Hippocampal formation (tissue), 2 donors: ENCODE measurements at regions not wholly inside any gene's neighbourhood (a gene's known extent, or its start where the extent isn't known, plus 50 kb on each side); places are given as distances from the start of the nearest gene placed in this dataset.

Source experiments
- DNase-seq, 2 donors: peaks; one replicate each; lab custom pipeline; 2025; lab: John Stamatoyannopoulos, UW

DNA sequence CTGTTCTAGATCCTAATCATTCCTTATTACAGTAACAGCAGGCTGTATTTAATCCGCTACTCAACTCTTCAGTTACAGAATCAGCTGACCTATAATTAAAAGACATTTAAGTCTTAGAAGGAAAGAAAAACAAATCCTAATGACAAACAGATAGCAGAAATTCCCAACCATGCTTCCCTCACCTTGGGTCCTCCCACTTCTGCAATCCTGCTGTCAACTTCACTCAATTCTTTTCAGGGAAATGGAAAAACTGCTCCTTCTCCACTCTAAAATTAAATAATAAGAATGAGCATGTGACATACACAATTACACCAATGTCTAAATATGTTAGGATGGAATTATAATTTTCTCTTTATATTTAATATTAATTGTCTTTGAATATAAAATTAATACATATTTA lies 182.6 kb upstream of the LYPLAL1 start:
- DNase-seq = no peak

DNA sequence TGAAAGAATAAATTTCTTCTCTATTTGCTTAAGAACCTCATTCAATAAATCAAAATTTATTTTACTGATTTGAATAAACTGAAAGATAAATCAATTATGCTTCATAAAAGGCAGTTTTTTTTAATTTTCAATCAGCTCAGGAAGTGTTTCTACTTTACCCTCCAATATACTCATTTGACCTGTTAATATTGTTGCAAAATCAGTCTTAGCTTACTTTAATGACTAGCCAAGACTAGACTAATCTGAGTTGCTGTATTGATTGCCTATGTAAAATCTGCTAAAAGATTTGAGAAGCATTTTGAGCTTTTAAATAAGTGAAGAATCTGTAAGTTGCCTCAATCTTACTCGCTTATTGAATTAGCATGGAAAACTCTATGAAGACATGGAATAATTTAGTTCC lies 179.1 kb upstream of the LYPLAL1 start:
- no peak for DNase-seq

DNA sequence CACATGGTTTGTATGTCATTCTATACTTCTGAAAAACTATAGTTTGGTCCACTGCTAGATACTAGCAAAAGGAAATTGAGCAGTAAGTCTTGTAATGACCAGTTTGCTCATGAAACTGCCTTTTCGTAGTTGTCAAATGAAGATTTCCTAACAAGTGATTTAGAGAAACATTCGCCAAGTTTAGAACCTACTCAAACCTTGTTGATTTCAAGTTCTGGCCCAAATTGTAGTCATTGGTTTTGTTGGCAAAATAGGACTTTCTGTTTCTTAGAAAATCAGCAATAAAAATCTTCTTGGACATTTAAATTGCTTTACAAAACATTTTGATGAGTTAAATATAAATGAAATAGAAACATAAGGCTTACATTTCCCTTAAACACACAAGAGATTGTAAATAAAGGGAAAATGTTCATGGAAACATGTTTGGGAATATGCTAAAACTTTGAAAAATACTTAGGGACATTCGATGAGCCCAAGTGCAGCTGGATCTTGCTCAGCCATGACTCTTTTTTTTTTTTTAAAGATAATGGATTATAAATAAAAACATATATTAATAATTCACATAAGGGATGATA lies 178.5 kb upstream of the LYPLAL1 start:
- DNase-seq = no peak

DNA sequence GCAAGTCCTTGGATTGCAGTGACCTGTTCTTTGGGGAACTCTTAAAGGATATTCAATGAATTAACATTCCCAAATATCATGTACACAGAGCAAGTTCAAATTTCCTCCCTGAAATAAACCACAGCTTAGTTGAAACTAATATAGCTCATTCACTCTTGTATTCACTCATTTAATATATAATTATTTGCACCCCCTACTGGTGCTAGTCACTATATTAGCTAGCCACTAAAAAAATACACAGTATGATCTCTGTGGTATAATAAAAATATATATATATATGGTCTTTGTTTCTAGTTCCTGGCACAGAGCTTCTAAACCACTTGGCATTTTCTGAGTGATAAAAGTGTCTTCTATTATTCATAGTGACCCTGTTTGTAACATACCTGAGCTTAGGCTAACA lies 177.3 kb upstream of the LYPLAL1 start:
- DNase-seq = no peak

DNA sequence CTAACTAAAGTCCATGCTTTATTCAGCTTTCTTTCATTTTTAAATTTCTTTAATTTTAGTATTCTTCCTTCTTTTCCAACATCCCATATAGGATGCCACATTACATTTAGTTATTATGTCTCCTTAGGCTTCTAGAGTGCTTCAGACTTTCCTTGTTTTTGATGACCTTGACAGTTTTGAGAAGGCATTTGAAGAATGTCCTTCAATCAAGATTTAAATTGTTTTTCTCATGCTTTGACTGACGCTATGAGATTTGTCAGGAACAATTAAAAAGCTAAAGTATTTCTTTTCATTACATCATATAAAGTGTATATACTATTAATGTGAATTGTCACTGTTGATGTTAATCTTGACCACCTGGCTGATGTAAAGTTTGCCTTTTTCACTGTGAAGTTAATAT lies 173.7 kb upstream of the LYPLAL1 start:
- no peak for DNase-seq

DNA sequence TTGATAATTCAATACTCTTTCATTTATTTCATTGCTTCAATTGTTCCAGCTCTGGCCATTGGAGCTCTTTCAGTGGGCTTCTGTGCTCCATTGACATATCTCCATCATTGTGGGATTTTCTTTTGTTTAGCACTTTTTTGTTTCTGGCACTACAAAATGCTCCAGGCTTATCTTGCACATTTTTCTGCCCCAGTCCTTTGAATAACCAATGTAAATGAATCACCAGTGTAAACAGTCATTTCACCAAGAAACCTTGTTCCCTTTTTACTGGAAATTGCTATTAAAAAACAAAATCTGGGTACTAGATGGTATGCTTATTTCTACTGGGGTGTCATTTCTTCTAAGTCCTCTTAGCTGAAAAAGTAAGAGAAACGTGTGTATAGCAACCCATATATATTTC lies 173.0 kb upstream of the LYPLAL1 start:
- no peak for DNase-seq

DNA sequence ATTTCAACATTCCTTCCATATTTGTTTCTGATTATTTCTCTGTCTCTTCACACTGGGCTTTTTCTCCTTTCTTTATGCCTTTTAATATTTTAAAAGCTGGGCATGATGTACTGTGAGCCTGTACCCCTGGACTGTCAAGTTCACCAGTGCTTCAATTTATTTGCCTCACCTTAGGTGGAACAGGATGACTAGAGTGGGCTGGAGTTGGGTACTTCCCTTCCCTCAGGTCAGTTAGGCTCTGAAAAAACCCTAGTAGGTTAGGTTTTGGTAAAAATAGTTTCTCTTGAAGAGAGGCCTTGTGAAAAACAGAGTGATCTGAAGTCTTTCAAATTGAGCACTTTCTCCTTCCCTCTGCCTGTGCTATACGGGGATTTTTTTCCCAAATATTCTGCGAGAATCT lies 163.0 kb upstream of the LYPLAL1 start:
- DNase-seq = no peak

DNA sequence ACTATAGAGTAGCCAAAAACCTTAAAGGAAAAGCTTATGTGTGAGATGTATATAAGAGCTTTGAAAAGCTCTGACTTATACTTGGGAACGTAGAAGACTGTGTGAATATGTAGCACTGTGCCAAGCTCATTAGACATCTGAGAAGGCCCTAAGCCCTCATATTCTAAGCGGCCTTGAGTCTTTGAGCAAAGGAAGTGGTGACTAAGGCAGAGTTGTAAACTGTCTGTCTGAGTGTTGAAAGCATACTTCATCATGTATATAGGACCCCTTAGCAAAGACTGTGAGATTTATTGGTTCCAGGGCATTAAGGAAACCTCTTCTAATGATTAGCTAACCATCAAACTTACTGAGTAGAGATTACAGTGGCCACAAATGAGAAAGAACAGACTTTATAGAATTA lies 153.3 kb upstream of the LYPLAL1 start:
- DNase-seq = no peak

DNA sequence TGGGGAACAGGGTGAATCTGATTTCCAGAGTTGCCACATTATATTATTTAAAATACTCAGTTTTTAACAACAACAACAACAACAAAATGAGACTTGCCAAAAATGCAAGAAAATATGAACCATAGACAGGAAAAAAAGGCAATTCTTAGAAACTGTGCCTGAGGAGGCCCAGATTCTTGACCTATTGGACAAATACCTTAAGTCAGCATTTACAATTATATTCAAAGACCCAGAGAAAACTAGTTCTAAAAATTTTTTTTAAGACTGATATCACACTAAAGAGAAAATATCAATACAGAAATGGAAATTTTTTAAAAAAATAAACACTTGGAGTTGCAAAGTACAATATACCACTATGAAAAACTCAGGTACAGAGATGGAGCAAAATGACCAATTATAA lies 152.8 kb upstream of the LYPLAL1 start:
- no peak for DNase-seq

DNA sequence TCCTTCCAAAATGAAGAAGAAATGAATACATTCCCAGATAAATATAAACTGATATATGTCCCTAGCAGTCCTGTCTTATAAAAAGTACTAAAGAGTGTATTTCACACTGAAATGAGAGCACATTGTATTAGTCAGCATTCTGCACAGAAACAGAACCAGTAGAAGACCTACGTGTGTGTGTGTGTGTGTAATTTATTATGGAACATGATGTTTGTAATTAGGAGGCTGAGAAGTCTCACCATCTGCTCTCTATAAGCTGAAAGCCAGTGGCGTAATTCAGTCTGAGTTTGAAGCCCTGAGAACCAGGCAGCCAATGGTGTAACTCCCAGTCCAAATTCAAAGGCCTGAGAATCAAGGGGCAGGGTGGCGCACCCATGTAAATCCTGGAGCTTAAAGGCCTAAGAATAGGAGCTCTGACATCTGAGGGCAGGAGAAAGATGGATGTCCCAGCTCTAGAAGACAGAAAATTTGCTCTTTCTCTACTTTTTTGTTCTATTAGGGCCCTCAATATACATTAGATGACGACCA lies 146.5 kb upstream of the LYPLAL1 start:
- no peak for DNase-seq

DNA sequence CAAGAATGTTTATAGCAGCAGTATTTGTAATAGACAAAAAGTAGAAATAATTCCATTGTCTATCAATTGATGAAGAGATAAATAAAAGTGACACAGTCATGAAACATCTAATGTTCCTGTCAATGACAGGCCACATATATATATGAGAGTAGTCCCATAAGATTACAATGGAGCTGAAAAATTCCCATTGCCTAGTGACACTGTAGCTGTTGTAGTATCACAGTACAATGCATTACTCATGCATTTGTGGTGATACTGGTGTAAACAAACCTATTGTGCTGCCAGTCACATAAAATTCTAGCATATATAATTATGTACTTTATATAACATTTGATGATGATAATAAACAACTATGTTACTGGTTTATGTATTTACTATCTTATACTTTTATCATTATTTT lies 141.9 kb upstream of the LYPLAL1 start:
- DNase-seq = no peak

DNA sequence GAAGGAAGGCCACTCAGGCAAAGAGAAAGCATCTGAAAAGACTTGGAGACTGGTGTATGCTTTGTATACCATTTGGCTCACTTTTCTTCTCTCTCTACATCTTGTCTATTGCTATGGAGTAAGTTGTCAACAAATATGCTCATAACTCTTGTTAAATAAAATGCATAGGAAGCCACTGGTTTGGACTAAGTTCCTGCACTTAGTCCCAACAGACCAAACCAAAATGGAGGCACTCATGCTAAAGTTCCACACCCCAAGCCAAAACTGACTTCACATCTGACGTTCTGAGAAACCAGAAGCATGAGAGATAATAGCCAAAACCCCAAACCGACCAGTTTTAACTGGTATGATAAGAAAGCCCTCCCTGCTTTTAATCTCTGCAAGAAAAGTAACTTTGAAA lies 135.3 kb upstream of the LYPLAL1 start:
- DNase-seq = no peak

DNA sequence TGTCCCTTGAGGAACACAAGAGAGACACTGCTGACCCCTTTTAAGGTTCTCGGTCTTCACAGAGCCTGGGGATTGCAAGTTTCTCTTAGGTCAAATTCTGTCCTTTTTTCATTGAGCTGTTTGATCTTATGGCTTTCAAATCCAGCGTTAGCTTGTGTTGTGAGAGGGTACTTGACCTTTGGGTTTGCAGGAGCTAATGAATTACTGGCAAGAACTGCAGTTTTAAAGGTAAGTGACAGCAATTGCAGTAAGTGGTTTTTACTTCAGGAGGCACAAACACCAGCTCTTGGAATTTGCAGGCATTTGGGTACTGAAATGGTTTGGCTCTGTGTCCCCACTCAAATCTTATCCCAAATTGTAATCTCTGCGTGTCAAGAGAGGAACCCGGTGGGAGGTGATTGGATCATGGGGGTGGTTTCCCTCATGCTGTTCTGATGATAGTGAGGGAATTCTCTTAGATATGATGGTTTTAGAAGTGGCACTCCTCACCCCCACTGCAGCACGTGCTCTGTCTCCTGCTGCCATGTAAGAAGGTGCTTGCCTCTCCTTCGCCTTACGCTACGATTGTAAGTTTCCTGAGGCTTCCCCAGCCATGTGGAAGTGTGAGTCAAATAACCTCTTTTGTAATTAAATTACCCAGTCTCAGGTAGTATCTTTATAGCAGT lies 134.5 kb upstream of the LYPLAL1 start:
- DNase-seq = no peak

DNA sequence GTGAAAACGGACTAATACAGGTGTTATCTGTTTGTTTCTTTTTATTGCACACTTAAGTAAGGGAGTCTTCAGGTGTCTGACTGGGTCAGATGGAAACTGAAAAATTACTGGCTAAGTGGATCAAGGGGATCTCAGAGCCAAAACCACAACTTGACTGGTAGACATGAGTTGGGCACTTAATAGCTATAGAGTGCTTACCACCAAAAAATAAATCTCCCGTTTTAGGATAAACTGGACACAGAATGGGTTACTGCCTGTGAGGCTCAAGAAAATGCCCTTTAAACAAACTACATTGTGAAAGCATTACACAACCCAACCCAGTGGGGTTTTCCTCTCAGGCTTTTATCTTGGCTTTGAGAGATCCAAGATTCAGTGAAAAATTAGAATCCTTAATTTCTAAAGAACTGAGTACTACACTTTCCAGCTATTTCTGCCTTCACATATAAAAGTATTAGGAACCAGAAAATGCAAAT lies 134.0 kb upstream of the LYPLAL1 start:
- no peak for DNase-seq

DNA sequence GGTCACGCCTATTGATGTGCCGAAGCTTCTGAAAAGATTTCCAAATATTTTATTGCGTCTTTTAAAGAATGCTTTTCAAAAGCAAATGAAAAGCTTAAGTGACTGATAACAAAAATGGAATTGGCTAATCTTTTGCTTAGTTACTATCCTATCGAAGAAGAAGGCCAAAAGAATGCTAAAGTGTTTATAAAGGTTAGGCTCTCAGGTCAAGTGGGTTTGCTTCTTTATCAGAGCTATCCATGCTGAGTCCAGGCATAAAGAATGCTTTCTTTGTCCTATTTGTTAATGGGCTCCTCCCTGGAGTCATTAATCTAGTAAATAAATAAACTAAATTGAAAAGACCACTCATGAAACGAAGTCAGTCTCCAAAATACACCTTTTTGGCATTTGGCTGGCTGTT lies 133.4 kb upstream of the LYPLAL1 start:
- DNase-seq = no peak

DNA sequence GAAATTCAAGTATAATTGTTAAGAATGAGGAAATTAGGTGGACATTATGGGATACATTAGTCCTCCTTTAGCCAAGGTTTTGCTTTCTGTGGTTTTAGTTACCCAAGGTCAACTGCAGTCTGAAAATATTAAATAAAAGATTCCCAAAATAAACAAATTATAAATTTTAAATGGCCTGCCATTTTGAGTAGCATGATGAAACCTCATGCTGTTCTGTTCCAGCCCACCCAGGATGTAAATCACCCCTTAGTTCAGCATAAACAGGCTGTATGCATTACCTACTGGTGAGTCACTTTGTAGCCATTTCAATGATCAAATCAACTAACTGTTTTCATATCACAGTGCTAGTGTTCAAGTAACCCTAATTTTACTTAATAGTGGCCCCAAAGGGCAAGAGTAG lies 132.5 kb upstream of the LYPLAL1 start:
- no peak for DNase-seq

DNA sequence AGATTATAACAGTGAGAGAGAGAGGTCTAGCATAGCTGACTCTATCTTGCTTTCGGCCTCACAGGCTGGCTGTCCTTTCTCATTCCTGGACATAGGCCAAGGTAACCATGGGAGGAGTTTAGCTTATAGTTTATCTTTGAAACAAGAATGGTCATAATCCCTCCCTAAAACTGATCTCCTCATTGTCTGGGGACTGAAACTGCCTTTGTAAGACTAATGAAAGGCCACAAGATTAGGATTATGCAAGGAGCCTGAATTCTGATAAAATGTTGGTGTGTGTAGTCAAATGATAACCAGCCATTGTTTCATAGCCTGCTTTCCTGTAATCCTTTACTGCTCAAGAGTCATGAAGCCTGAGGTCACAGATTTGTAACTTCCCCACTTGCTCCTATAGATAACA lies 131.9 kb upstream of the LYPLAL1 start:
- DNase-seq = no peak

DNA sequence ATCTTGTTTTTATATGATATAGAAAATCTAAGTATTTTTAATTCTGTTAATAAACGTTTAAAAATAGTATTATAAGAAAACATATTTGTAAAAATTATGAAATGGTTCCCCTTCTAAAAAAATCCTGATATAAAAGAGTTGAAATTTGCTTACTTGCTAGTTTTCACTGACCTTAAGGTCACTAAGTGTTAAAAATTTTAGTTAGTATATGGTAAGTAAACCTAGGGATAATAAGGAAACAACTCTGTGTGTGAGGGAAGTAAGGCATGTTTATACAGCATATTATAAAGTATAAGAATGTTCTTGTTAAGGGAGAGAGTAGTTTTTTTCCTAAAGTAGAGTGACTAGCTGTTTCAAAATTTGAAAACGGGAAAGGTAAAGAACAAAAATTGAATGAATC lies 130.9 kb upstream of the LYPLAL1 start:
- no peak for DNase-seq

DNA sequence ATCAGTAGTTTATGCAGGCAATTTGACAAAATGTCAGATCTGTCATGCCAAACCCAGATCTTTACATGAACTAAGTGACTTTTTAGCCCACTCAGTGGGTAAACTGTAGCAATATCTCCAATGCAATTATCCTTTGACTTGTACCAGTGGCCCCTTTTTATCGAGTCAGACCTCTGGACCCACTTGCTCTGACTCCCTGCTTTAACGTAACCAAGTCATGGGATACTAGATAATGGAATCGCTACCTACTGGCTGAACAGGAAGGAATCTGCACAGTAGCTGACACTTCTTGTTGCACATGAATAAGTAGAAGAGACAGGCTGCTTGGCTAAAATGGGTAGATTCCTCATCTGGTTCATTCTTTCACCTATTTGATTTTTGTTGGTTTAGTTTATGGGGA lies 128.4 kb upstream of the LYPLAL1 start:
- DNase-seq = no peak

DNA sequence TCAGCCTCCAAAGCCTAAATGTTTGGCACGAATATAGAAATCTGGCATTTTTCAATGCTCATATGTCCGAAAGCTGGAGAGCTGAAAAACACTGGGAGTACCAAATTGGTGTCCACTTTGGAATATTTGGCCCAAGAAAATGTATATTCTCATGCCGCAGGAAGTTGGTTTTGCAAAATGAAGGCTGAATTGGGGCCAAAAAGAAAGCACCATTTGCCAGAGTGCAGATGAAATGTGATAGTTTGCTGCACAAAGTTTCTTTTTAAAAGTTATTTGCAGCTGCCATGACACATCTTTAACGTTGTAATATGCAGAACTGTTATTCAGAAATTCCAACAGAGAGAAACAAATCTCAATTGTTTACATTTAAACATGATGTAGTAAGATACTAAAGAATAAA lies 124.2 kb upstream of the LYPLAL1 start:
- DNase-seq = no peak

DNA sequence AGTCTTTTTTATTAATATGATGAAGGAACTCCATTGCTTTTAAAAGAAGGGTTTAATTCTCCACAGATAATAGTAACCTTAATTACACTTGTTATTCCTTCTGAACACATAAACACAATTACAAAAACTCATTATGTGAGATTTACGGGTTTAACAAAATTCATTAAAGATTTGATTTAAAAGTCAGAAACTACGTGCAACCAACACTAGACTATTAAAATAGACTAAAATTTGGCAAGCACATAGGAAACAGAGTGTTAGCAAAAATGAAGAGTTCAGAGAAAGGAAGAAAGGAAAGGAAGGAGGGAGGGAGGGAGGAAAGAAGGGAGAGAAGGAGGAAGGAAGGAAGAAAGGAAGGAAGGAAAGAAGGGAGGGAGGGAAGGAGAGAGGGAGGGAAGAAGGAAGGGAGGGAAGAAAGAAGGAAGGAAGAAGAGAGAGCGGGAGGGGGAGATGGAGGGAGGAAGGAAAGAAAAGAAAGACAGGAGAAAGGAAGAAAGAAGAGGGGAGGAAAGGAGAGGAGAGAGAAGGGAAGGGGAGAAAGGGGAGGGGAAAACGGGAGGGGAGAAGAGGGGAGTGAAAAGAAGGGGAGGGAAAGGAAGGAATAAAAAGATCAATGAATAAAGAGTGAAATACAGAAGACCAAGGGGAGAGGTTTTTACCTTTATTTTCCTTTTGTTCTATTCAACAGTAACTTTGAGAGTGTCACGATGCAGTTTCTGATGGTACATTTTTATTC lies 123.4 kb upstream of the LYPLAL1 start:
- DNase-seq = no peak

DNA sequence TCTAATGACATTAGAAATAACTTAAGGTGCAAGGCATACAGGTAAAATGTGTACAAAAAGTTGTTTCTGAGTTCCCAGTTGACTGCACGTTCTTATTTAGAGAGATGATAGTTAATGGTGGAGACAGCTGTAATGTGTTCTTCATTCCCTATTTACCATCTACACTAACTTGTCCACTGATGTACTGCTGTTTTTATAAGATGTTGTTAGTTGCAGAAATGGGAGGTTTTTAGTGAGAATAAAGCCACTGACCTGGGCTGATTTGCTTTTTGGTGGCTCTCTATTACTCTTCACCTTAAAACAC lies 122.9 kb upstream of the LYPLAL1 start:
- no peak for DNase-seq

DNA sequence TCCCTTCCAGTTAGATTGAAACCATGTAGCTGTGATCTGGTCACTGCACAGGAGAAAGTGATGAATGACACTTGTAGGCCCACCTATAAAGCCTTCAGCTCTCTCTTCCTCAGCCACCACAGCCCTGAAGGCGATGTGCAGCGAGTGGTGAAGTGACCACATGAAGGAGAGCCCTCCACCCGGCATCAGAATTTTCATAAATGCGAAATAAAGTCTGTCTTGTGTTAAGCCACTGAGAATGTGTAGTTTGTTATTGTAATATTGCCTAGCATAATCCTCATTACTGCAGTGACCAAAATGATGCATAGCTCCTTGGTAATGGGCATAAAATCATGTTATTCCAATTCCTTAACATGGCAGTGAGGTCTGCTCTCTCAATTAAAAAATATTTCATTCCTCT lies 122.1 kb upstream of the LYPLAL1 start:
- DNase-seq = no peak
